A549 (cell line): ENCODE measurements at regions not wholly inside any gene's neighbourhood (a gene's known extent, or its start where the extent isn't known, plus 50 kb on each side); places are given as distances from the start of the nearest gene placed in this dataset.

Experiments
- ATAC-seq, 2 experiments: fragments of 200-7000 bp in 1 of 2; fragments of >200 bp in 1 of 2; cut with Nextera tagmentation in 1 of 2; cut with Tn5 transposase in 1 of 2; 3 replicates each; pipeline versions ENCODE4 v1.8.0 to v1.9.1; 2018 to 2020; ENCODE audit warnings: mild to moderate bottlenecking in 1 of 2, moderate library complexity in 1 of 2
- CTCF ChIA-PET: fragments of 300-600 bp; sonication (Branson Sonifier 250); formaldehyde crosslinking; extraction: SDS; loops from one replicate; lab custom pipeline; 2021; ENCODE audit warnings: antibody characterized with exemption, inconsistent platforms; lab: Yijun Ruan, JAX
- POLR2A ChIA-PET: fragments of 350-600 bp; formaldehyde crosslinking; extraction: SDS; loops from one replicate; lab custom pipeline; 2021; ENCODE audit warnings: antibody characterized with exemption, inconsistent platforms; lab: Yijun Ruan, JAX
- DNase-seq, 2 experiments: peaks; one replicate each; pipeline versions ENCODE4 v3.0.0 to v3.0.0-alpha.2; 2011 to 2016; ENCODE audit warnings: low read depth in 1 of 2, low spot score in 1 of 2
- FAIRE-seq: peaks from 2 replicates; lab custom pipeline; 2011; peaks lifted over from hg19 to GRCh38; lab: Jason Lieb, UNC
- H3K27ac ChIP-seq, 2 experiments: fragments of >200 bp; sonication (Bioruptor Twin); formaldehyde crosslinking; 3 replicates each; pipeline ENCODE4 v1.5.1; 2016 to 2017
- H3K4me1 ChIP-seq: fragments of >200 bp; sonication (Bioruptor Twin); formaldehyde crosslinking; 3 replicates; pipeline ENCODE4 v1.6.1; 2016
- H3K4me2 ChIP-seq: fragments of >200 bp; sonication (Bioruptor Twin); formaldehyde crosslinking; 3 replicates; pipeline ENCODE4 v1.6.1; 2016
- H3K4me3 ChIP-seq: fragments of >200 bp; sonication (Bioruptor Twin); formaldehyde crosslinking; 3 replicates; pipeline ENCODE4 v1.5.1; 2016
- H3K9me3 ChIP-seq: fragments of >200 bp; sonication (Bioruptor Twin); formaldehyde crosslinking; 3 replicates; pipeline ENCODE4 v1.6.1; 2016
- ATOH8 ChIP-seq: fragments of 250-450 bp; sonication (Bioruptor Pico); IDR thresholded peaks from 2 replicates; pipeline ENCODE4 v1.5.0; 2020; ENCODE audit warnings: low read depth, mild to moderate bottlenecking, moderate library complexity
- CBX2 ChIP-seq: fragments of 200-600 bp; sonication (generic); IDR thresholded peaks from 2 replicates; pipeline ENCODE4 v1.6.1; 2016; ENCODE audit warnings: low read depth, mild to moderate bottlenecking, borderline replicate concordance
- CBX8 ChIP-seq: fragments of 200-600 bp; sonication (generic); IDR thresholded peaks from 2 replicates; pipeline ENCODE4 v1.6.1; 2016
- CEBPB ChIP-seq, 2 experiments: fragments of >200 bp in 1 of 2; sonication (Bioruptor Twin) in 1 of 2; formaldehyde crosslinking in 1 of 2; IDR thresholded peaks; 2 replicates each; pipeline ENCODE4 v1.6.1; 2012 to 2016
- CHD2 ChIP-seq: fragments of 150-350 bp; IDR thresholded peaks from 2 replicates; pipeline ENCODE4 v1.6.1; 2014; ENCODE audit warnings: low read length; ENCODE audit not compliant: partially characterized antibody
- E2F6 ChIP-seq: IDR thresholded peaks from 2 replicates; pipeline ENCODE4 v1.6.1; 2012; ENCODE audit warnings: low read depth, borderline replicate concordance
- EHF ChIP-seq: fragments of 250-450 bp; sonication (Bioruptor Pico); IDR thresholded peaks from 2 replicates; pipeline ENCODE4 v1.5.0; 2020; ENCODE audit warnings: mild to moderate bottlenecking
- FOSL2 ChIP-seq, 2 experiments: fragments of 450-650 bp in 1 of 2; fragments of >200 bp in 1 of 2; sonication (Bioruptor Twin) in 1 of 2; formaldehyde crosslinking; IDR thresholded peaks; 2 replicates each; pipeline versions ENCODE4 v1.5.0 to v1.6.1; 2016 to 2020; ENCODE audit warnings: mild to moderate bottlenecking in 1 of 2, moderate library complexity in 1 of 2
- HDAC2 ChIP-seq: fragments of 200-600 bp; sonication (generic); IDR thresholded peaks from 2 replicates; pipeline ENCODE4 v1.6.1; 2016
- HES2 ChIP-seq: fragments of >200 bp; sonication (Bioruptor Twin); formaldehyde crosslinking; IDR thresholded peaks from 2 replicates; pipeline ENCODE4 v1.6.1; 2016
- HEYL ChIP-seq: fragments of 250-450 bp; sonication (Bioruptor Pico); IDR thresholded peaks from 2 replicates; pipeline ENCODE4 v1.8.0; 2021; ENCODE audit warnings: mild to moderate bottlenecking, moderate library complexity
- HOXA7 ChIP-seq: fragments of 250-450 bp; sonication (Bioruptor Pico); IDR thresholded peaks from 2 replicates; pipeline ENCODE4 v1.5.0; 2020; ENCODE audit warnings: mild to moderate bottlenecking, moderate library complexity
- HOXB13 ChIP-seq: fragments of 250-450 bp; sonication (Bioruptor Pico); IDR thresholded peaks from 2 replicates; pipeline ENCODE4 v1.5.0; 2020; ENCODE audit warnings: low read depth, mild to moderate bottlenecking, moderate library complexity
- HOXB5 ChIP-seq: fragments of 250-450 bp; sonication (Bioruptor Pico); IDR thresholded peaks from 2 replicates; pipeline ENCODE4 v1.5.0; 2020; ENCODE audit warnings: mild to moderate bottlenecking, moderate library complexity
- JUNB ChIP-seq: fragments of >200 bp; sonication (Bioruptor Twin); formaldehyde crosslinking; IDR thresholded peaks from 2 replicates; pipeline ENCODE4 v1.6.1; 2016
- KDM1A ChIP-seq: fragments of 200-600 bp; sonication (generic); IDR thresholded peaks from 2 replicates; pipeline ENCODE4 v1.6.1; 2016; ENCODE audit warnings: low read depth, mild to moderate bottlenecking
- MAFK ChIP-seq: fragments of 450-650 bp; IDR thresholded peaks from 2 replicates; pipeline ENCODE4 v1.6.1; 2014; ENCODE audit not compliant: partially characterized antibody
- NPAS2 ChIP-seq: fragments of 250-450 bp; sonication (Bioruptor Pico); IDR thresholded peaks from 2 replicates; pipeline ENCODE4 v1.8.0; 2022; ENCODE audit warnings: mild to moderate bottlenecking, moderate library complexity, borderline replicate concordance
- PHF8 ChIP-seq: fragments of 200-600 bp; sonication (generic); IDR thresholded peaks from 2 replicates; pipeline ENCODE4 v1.6.1; 2016; ENCODE audit warnings: low read depth, mild to moderate bottlenecking, antibody characterized with exemption, moderate library complexity, borderline replicate concordance
- POLR2A ChIP-seq: IDR thresholded peaks from 2 replicates; pipeline ENCODE4 v1.6.1; 2012; ENCODE audit warnings: mild to moderate bottlenecking, low read length
- RAD21 ChIP-seq, 2 experiments: fragments of >200 bp in 1 of 2; sonication (Bioruptor Twin) in 1 of 2; formaldehyde crosslinking in 1 of 2; IDR thresholded peaks in 1 of 2; conservative IDR thresholded peaks in 1 of 2; 2 replicates in 1 of 2; 3 replicates in 1 of 2; pipeline ENCODE4 v1.6.1; 2012 to 2018; ENCODE audit warnings: inconsistent platforms in 1 of 2
- RARB ChIP-seq: fragments of 250-450 bp; sonication (Bioruptor Pico); IDR thresholded peaks from 2 replicates; pipeline ENCODE4 v1.8.0; 2021; ENCODE audit warnings: mild to moderate bottlenecking, moderate library complexity
- RFX5 ChIP-seq: fragments of 450-650 bp; IDR thresholded peaks from 2 replicates; pipeline ENCODE4 v1.7.1; 2014; ENCODE audit warnings: antibody characterized with exemption, mild to moderate bottlenecking, moderate library complexity
- TFCP2L1 ChIP-seq: fragments of 250-450 bp; sonication (Bioruptor Pico); IDR thresholded peaks from 2 replicates; pipeline ENCODE4 v1.5.0; 2021; ENCODE audit warnings: mild to moderate bottlenecking
- ZC3H11A ChIP-seq: fragments of 450-650 bp; IDR thresholded peaks from 2 replicates; pipeline ENCODE4 v1.6.1; 2014; ENCODE audit warnings: antibody characterized with exemption, mild to moderate bottlenecking
- WGBS: methylation state at CpG from one replicate; pipeline ENCODE4 v1.1.6; 2017; ENCODE audit errors: missing lambda C conversion rate; 5-methylcytosine and 5-hydroxymethylcytosine counted together
- TF ChIP-seq, protein P1 (sequence below): IDR thresholded peaks from 2 replicates; pipeline ENCODE4 v1.6.1; 2012
- TF ChIP-seq, protein P2 (sequence below): fragments of 150-350 bp; IDR thresholded peaks from 2 replicates; pipeline ENCODE4 v1.6.1; 2014; ENCODE audit warnings: low read depth, mild to moderate bottlenecking, low read length
- TF ChIP-seq, protein P3 (sequence below): fragments of >200 bp; sonication (Bioruptor Twin); formaldehyde crosslinking; IDR thresholded peaks from 3 replicates; pipeline ENCODE4 v1.6.1; 2016
- TF ChIP-seq, protein P4 (sequence below): fragments of 450-650 bp; IDR thresholded peaks from 2 replicates; pipeline ENCODE4 v1.6.1; 2014; ENCODE audit warnings: antibody characterized with exemption
- TF ChIP-seq, protein P5 (sequence below): fragments of 250-450 bp; sonication (Bioruptor Pico); IDR thresholded peaks from 2 replicates; pipeline ENCODE4 v1.5.0; 2021; ENCODE audit warnings: mild to moderate bottlenecking, moderate library complexity, borderline replicate concordance

GRCh38 chr18:1002653-1003178 lies 98.0 kb downstream of the ADCYAP1 start (continued):
- no peak for TF ChIP-seq CHD2
- no peak for TF ChIP-seq HOXA7

GRCh38 chr18:1003499-1003898 lies 98.8 kb downstream of the ADCYAP1 start:
- H3K4me3 ChIP-seq, result no peak overlapping the region
- ATAC-seq (no peak), FAIRE-seq (no peak), DNase-seq (no peak)
- TF ChIP-seq FOSL2 (IDR thresholded peaks at IDR 0.05), result no peak
- no peak for TF ChIP-seq FOSL2 (CRISPR knock-in tag; IDR thresholded peaks at IDR 0.05)
- TF ChIP-seq ATOH8 (CRISPR knock-in tag), result no peak
- TF ChIP-seq E2F6, result no peak
- no peak for TF ChIP-seq JUNB
- TF ChIP-seq CBX8, result no peak
- no peak for TF ChIP-seq HOXB13 (CRISPR knock-in tag)
- TF ChIP-seq, protein P1, sequence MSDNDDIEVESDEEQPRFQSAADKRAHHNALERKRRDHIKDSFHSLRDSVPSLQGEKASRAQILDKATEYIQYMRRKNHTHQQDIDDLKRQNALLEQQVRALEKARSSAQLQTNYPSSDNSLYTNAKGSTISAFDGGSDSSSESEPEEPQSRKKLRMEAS, result no peak
- TF ChIP-seq NPAS2 (CRISPR knock-in tag), result no peak
- TF ChIP-seq EHF (CRISPR knock-in tag), result no peak
- TF ChIP-seq, protein P2, sequence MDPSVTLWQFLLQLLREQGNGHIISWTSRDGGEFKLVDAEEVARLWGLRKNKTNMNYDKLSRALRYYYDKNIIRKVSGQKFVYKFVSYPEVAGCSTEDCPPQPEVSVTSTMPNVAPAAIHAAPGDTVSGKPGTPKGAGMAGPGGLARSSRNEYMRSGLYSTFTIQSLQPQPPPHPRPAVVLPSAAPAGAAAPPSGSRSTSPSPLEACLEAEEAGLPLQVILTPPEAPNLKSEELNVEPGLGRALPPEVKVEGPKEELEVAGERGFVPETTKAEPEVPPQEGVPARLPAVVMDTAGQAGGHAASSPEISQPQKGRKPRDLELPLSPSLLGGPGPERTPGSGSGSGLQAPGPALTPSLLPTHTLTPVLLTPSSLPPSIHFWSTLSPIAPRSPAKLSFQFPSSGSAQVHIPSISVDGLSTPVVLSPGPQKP, result no peak
- TF ChIP-seq PHF8, result no peak
- TF ChIP-seq, protein P3, sequence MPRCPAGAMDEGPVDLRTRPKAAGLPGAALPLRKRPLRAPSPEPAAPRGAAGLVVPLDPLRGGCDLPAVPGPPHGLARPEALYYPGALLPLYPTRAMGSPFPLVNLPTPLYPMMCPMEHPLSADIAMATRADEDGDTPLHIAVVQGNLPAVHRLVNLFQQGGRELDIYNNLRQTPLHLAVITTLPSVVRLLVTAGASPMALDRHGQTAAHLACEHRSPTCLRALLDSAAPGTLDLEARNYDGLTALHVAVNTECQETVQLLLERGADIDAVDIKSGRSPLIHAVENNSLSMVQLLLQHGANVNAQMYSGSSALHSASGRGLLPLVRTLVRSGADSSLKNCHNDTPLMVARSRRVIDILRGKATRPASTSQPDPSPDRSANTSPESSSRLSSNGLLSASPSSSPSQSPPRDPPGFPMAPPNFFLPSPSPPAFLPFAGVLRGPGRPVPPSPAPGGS, result no peak
- no peak for TF ChIP-seq CEBPB (IDR thresholded peaks at IDR 0.05)
- TF ChIP-seq ZC3H11A, result no peak
- no peak for TF ChIP-seq RARB (CRISPR knock-in tag)
- TF ChIP-seq RFX5, result no peak
- no peak for TF ChIP-seq TFCP2L1
- no peaks in the 10 kb centered on the region for H3K9me3 ChIP-seq
- ChIA-PET CTCF (interaction anchor here (0.6 kb wide), 1 partner anchor 673 kb away, joined by 3 read pairs; no protein-coding TSS in a partner anchor), POLR2A (no interaction called here)
- no peak overlapping the region for H3K4me2 ChIP-seq
- H3K4me1 ChIP-seq, result no peaks in the 10 kb centered on the region
- H3K27ac ChIP-seq, result no peak overlapping the region
- 9% methylated on average over 1 of the region's 1 CpG for WGBS

GRCh38 chr18:1006304-1006703 lies 101.6 kb downstream of the ADCYAP1 start:
- DNase-seq, result no peak
- no peak for ATAC-seq
- TF ChIP-seq FOSL2 (IDR thresholded peaks at IDR 0.05), result no peak
- no peak for TF ChIP-seq FOSL2 (CRISPR knock-in tag; IDR thresholded peaks at IDR 0.05)
- TF ChIP-seq HEYL, result no peak
- TF ChIP-seq KDM1A, result no peak
- no peak for TF ChIP-seq HOXB5 (CRISPR knock-in tag)
- TF ChIP-seq, protein P4, sequence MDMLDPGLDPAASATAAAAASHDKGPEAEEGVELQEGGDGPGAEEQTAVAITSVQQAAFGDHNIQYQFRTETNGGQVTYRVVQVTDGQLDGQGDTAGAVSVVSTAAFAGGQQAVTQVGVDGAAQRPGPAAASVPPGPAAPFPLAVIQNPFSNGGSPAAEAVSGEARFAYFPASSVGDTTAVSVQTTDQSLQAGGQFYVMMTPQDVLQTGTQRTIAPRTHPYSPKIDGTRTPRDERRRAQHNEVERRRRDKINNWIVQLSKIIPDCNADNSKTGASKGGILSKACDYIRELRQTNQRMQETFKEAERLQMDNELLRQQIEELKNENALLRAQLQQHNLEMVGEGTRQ, result no peak
- no peak for TF ChIP-seq CBX2
- TF ChIP-seq HES2, result no peak
- TF ChIP-seq POLR2A, result no peak
- no peak for TF ChIP-seq HDAC2
- TF ChIP-seq, protein P5, sequence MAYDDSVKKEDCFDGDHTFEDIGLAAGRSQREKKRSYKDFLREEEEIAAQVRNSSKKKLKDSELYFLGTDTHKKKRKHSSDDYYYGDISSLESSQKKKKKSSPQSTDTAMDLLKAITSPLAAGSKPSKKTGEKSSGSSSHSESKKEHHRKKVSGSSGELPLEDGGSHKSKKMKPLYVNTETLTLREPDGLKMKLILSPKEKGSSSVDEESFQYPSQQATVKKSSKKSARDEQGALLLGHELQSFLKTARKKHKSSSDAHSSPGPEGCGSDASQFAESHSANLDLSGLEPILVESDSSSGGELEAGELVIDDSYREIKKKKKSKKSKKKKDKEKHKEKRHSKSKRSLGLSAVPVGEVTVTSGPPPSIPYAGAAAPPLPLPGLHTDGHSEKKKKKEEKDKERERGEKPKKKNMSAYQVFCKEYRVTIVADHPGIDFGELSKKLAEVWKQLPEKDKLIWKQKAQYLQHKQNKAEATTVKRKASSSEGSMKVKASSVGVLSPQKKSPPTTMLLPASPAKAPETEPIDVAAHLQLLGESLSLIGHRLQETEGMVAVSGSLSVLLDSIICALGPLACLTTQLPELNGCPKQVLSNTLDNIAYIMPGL, result no peak
- no peak for TF ChIP-seq RAD21 (conservative IDR thresholded peaks at IDR 0.05 in 1 of 2, IDR thresholded peaks at IDR 0.05 in 1 of 2)
- no peak for TF ChIP-seq ATOH8 (CRISPR knock-in tag)
- no peak for TF ChIP-seq MAFK

More at GRCh38 chr18:1006304-1006703, 101.6 kb downstream of the ADCYAP1 start:
- no peaks in the 10 kb centered on the region for H3K4me1 ChIP-seq
- no peak overlapping the region for H3K4me2 ChIP-seq
- CTCF ChIA-PET, result no interaction called here
- WGBS, result 0% methylated on average over 2 of the region's 3 CpGs
- FAIRE-seq, result no peak
- H3K27ac ChIP-seq, result no peak overlapping the region
- H3K4me3 ChIP-seq, result no peak overlapping the region
- no peaks in the 10 kb centered on the region for H3K9me3 ChIP-seq
- POLR2A ChIA-PET, result no interaction called here
